ENCODE measurements at regions not wholly inside any gene's neighbourhood (a gene's known extent, or its start where the extent isn't known, plus 50 kb on each side); places are given as distances from the start of the nearest gene placed in this dataset.

DNA sequence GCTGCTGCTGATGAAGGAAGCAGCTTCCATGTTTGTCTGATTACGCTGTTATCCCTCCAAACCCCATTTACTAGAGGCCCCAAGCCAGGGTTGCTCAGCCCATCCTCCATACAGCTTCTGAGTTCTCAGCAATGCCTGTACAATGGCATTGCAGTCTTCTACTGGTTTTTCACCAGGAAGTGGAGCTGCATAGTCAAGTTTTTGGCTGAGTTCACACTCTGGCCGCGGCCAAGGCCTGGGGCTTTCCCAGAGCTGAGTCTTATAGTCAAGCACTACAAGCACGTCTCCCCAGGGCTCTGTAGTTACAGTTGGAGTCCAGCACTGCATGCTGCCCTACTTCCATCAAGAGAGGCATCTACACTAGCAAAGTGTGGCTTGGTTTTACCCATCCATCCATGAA lies 182.5 kb downstream of the POU4F1 start:
- no peak for DNase-seq

DNA sequence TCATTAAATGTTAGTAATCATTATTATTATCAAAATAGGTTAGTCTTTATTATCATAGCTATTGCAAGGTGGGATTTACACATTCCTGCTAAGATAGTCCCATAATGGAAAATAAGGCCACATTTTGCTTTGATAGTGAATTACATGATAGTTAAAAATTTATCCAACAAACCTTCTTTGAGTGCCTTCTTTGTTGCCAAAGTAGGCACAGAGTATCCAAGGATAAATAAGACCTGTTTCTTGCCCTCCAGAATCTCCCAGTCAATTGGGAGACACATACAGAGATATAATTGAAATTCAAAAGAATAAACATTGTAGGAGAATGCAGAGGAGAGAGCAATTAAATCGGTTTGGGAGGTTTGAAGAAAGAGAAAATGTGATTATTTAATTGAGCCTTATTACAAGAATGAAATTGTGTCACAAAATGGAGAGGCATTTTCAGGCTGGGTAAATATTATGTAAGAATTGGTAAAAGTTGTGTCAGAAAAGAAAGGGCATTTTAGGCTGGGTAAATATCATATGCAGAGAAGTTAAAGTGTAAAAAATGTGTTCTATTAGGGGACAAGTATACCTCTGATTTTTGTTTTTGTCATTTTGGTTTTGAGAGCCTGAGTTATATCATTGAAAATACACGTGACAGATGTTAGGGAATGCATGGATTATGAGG lies 189.3 kb downstream of the POU4F1 start:
- no peak for DNase-seq

DNA sequence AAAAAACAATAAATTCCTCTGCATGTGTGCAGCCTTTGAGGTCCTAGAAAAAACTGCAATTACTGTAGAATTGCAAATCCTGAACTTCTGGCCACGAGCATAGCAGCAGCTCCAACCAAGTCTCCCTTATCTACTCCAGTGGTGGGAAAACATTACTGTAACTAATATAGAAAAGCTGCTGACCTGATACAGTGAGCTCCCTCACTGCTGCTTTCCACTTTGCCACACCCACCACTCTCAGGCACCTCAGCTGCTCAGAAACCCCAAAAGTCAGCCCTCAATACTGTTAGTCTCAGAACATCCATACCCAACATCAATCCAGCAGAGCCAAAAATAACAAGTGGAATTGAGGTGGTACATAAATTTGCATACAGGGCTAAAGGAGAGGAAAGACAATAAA lies 192.5 kb downstream of the POU4F1 start:
- peak in 1 of 2 experiments; percentile 39 for DNase-seq

DNA sequence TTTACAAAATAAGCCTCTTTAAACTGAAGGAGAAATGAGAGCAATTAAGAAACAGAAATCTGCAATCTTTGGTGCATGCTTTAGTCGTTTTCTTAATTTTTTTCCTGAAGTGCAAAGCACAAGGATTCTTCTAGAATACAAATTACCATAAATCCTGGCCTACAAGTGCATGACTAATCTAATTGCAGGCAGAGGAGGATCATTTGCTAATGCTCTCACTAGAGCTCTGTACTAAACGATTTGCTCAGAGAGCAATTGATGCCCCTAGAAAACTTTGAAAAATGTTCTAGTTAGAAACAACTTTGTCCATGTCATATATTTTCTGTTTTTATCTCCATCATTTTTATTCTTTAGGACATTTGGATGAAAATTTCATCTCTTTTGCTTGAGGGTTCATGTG lies 193.2 kb downstream of the POU4F1 start:
- no peak for DNase-seq

DNA sequence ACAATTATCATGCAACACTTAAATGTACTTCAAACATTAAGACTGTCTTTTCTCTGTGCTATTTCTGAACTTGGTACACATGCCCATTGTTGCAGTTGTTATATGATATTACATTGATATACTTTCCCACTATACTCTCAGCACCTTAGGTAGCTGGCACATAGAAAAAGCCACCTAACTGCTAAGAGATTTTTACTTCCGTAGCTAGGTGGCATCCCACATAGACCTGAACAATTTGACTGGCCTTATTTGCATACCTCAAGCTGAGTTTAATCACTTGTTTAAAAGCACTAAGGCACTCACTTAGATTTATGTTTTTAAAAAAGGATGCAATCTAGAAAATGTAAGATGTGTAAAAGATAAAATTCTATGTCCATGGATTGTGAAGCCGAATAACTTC lies 194.2 kb downstream of the POU4F1 start:
- peak; percentile 89 to 91 for DNase-seq

DNA sequence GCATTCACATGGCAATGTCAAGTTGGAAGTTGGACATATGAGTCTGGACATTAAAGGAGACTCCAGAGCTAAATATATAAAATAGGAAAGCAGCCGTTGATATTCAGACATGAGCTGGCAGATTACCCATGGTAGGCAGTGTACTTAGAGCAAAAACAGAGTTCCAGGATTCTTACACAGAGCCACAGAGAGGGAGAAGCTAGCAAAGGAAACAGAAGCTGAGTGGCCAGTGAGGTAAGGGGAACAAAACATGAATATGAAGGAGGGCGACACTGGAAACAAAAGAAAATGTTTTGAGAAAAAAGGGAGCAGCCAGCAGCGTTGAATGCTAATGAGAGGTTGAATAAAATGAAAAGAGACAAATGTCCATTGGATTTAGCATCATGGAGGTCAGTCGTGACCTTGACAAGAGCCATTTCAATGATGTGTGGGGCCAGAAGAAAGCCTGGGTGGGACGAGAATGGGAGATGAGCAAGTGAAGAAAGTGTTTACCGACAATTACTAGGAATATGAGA lies 198.4 kb downstream of the POU4F1 start:
- DNase-seq: no peak

DNA sequence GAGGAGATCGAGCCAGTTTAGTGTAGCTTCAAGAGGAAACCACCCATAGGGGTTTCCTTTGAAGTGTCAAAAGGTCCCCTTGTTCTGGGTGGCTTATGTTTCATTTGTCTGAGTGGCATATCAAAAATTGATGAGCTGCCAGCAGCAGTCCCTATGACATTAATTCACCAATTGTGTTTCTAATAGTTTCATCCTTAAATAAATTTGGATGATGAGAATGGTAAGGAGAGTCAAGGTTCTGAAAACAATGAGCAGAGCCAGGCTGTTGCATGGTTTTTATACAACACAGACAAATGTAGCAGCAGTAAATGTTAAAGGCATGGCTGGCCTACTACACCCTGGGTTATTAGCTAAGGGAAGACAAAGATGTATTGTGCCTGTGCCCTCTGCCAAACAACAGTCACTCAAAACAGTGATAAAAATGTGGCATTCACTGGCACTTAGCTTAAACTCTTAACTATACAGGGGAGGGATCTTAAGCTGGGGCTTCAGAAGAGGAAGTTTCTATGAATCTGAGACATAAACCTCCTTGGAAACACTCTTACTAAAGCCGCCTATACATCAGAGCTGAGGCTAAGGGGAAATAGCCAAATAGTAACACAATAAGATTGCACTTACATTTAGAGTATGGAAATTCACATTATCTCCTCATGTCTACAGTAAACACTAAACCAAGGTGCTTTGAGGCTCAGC lies 200.5 kb downstream of the POU4F1 start:
- DNase-seq: peak in 1 of 2 experiments; percentile 25

DNA sequence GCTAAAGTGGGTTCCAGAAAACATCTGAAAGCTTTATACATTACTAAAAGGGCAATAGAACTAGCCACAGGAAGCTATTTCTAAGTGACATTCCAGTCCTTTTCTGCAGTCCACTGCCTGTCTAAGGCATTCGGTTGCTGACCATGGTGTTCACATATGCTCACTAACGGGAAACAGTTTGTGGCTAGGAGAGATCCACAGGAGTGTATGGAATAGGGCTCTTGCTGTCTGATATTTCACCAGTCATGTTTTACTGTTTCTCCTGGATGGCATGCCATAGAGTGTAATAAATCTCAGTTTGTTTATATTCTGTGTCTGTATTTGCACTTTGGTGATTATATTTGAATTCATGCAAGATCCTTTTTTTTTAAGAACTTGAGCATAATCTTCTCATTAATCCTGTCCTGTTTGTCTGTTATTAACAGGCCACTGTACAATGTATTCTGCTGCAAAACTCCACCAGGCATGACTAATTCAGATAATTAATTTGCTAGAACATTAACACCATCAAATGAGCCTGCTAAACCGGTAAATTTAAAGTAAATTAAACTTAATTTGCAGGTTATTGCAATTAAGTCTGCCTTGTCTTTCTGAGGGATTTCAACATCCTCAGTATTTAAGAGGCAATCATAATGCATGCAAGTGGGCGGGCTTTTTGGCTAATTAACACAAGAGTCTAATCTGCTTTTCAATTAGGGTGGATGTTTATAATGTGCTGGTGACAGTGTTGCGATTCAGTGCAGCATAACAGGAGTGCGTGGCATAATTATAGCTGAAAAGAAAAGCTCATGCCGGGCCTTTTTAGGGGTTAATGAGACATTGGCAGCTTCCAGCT lies 201.3 kb downstream of the POU4F1 start:
- no peak for DNase-seq

DNA sequence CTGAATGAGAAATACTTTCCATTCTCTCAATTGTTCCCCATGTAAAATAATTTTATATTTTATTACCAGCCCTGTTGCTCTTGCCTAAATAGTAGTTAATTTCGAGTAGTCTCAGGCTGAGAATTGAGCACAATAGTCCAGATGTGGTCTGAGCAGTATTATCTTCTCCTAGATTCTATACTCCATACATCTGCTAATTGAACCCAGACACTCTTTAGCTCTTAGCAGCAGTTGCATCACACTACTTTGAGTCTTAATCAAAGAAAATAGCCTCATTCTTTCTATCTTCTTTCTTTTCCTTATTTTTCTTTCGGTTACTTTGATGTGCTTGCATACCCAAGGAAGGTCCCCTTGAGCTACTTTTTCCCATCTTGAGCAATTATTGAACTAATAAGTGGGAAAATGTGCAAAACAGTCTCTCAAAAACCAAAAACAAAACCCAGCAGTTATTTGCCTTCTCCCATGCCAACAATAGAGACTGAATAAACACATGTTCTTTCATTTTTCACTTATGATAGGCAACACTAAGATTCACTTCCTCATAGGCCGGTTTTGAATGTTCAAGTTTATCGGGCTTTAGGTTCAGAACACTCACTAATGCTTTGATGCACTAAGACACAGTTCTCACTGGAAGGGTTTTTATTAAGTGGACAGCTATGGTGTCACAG lies 204.5 kb downstream of the POU4F1 start:
- DNase-seq: no peak

DNA sequence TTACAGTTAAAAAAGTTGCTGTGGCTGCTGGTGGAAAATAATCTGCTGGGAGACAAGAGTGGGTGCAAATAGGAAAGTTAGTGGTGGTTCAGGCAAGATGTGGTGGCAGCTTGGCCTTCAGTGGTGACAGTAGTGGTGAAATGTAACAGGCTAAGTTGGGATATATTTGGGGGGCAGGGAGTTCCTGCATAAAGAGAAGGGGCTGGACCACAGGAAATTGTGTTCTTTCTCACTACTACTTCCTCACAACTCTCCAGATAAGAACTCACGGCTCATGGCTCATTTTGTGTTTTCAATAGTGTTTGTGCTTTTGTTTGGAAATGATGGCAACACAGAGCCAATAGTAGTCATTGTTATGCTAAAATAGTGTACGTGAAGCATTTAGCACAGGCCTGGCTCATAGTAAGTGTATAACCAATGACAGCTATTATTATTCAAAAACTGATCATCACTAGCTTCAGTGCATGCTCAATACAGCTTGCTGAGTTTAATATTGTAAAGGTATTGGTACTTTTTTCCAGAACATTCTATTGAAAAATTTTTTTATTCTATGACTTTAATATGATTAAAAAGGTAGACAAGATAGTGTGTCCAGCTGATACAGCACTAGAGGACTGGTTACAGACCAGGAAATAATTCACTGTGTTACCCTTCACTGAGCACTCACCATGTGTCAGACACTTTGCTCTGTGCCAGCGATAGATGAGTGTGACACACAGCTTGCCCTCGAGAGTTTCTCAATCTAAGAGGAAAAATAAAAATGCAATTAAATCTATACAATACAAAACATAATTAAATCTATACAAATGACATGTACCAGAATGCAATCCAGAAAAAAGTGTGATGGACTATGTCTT lies 209.8 kb downstream of the POU4F1 start:
- no peak for DNase-seq

DNA sequence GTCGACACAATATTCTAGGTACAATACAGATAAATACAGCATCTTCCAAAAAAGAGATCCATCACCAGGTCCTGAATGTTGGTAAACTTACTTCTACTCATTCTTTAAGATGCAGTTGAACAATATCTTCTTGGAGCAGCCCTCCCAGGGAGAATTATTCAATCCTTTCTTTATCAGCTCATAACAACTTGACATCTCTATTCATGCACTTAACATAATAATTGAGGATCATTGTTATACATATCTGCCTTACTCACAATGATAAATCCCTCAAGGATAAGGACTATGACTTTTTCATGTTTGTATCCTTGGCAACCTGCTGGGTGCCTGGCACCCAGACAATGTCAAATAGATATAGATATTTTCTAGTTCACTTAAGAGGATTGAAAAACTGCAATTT lies 219.5 kb downstream of the POU4F1 start:
- no peak for DNase-seq

DNA sequence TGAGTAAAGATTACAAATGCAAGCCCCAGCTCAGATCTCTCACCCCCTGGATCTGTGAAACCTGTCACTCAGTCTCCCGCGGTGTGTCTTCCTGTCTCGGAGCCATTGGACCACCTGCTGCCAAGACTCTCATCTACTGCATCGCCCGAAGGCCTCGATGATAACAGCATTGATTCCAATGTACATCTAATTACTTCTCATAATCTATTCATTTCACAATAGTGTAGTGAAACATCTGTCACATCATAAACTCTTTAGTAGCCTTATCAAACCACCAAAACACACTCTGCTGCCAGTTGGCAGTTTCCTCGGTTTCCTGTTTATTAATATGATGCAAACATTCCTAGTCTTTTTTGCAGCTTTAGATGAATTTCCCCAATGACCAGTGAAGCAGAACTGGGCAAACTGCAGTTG lies 220.3 kb downstream of the POU4F1 start:
- DNase-seq: no peak

DNA sequence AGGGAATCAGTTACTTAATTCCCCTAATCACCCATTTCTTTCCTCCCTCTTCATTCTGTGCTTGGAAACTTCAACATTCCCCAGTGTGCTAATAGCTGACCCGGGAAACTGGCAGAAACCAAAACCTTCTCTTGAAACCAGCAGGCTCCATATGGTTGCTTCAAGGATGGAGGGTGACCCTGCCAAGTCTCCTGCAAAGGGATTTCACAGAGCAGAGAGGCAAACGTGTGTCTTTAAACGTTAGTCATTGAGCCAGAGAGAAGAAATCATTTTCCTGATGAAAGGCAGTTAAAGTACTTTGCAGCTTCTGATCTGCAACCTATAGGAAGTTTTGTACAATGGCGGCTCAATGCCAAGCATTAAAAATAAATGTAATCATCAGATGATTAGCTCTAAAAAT lies 220.9 kb downstream of the POU4F1 start:
- DNase-seq: no peak

DNA sequence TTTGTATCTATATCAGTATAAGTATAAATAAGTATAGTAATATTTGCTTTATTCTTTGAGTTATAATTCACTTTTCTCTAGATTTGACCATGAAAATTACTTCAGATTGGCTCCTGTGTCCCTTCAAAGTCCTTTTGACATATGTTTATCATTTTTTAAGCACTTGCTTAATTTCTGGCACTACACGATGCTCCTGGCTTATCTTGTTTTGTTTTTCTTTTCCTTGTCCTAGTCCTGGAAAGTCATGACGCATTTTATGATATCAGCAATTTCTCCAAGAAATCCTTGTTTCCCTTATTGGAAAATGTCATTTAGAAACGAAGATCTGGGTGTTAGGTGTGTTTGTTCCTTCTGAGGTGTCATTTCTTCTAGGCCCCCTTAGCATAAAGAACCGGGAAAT lies 226.5 kb downstream of the POU4F1 start:
- no peak for DNase-seq

DNA sequence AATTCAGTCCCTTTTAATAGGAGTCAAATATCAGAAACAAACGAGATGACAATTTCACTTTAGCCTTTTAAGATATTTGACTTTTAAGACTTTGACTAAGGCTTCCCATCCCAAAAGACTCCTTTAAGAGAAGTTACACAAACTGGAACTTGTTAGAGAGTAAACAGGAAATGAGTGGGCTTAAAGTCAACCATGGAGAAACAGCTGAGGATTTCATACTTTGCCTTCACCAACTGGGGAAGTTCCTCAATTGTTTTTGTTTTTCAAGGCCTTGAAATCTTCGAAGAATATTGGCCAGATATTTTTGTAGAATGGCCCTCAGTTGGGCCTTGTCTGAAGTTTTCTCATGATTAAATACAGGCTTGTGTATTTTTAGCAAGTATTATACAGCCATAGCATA lies 227.3 kb downstream of the POU4F1 start:
- DNase-seq: no peak

DNA sequence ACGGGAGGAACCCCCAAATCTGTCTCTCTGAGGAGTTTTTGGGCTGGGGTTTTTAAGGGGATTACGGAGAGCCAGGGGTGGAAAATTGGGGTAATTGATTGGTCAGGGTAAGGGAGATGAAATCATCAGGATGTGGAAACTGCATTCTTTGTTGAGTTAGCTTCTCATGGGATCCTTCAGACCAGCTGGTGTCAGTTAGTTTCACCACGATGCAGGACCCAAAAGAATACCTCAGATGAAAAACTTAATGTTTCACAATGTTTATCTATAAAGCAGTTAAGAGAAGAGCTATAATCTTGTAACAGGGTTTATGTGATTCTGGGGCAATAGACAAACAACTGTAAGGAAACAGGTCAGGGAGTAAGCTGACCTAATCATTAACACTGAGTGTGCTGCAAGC lies 230.8 kb downstream of the POU4F1 start:
- no peak for DNase-seq

DNA sequence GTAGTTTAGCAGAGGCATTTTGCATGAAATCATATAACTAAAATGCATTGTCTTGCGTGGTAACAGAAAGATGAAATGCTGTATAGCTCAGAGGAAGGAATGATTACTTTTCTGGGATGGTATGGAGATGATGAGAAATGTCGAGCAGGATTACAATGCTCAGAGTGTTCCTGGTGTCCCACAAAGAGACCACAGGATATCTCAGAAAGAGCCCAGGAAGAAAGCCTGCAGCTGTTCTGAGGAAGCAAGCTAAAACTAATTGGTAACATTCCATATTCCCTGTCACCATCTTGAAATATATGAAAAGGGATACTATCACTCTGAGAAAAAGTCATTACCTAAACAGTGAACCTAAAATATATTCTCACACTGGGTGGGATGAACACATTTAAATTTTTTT lies 233.1 kb downstream of the POU4F1 start:
- DNase-seq: no peak

DNA sequence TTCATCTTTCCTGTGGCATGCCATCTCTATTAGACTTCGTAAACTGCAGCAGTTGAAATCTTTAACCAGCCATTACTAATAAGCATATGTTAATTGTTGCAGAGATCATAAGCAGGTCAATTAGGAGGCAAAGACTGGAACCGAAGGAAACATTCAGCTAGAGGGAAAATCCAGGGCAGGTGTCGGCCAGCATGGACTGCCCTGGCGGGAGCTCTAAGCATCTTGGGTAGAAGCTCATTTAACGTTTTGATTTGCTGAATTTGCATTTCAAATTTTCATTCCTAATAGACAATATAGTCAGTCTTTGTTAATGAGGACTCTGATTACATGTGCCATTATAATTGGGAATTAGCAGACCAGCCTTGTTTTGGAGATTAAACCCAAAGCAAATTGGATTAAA lies 238.6 kb downstream of the POU4F1 start:
- peak in 1 of 2 experiments; percentile 51 for DNase-seq

DNA sequence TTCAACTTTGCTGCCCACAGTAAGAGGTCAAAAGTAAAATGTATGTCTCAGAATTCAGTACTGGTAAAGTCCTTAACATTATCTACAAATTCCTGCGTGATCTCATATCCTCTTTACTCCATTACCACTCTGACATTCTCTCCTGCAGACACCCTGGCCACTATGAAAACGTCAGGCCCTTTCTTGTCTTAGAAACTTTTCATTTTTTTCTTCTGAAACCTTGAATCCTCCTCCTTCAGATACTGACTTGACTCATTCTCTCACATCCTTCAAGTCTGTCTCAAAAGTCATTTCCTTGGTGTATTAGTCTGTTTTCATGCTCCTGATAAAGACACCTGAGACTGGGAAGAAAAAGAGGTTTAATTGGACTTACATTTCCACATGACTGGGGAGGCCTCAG lies 262.3 kb downstream of the POU4F1 start:
- DNase-seq: no peak

DNA sequence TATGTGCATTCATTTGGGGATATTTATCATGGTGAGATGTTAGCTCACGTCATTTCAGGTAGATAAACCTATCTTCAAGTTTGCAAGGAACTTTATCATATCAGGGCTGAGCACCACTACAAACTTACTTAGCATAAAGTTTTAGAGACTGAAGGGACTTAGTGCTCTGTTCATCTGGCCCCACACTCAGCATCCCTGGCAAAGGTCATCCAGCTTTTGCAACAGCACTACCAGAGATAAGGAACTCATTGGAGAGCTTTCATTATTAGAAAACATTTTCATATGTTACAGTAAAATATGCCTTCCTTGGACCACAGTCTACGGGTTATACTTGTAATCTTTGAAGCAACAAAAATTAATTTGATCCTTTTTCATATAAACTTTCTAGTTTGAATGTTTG lies 263.4 kb downstream of the POU4F1 start:
- no peak for DNase-seq

DNA sequence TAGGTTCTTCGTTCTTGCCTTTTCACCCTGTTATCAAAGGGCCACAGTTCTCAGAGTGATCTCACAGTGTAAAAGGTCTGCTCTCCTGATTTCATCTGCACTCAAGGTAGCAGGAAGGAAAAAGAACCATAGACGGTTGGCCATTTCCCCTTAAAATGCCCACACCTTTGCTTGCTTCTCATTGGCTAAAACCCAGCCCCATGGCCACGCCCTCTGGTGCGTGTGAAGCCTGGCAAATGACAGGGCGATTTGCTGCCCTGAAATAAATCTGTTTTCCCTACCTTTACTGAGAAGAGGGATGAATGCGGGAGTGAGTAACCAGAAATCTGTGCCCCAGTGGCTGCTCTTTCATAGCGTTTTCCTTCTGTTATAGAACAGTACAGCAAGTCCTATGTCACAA lies 269.3 kb downstream of the POU4F1 start:
- no peak for DNase-seq

DNA sequence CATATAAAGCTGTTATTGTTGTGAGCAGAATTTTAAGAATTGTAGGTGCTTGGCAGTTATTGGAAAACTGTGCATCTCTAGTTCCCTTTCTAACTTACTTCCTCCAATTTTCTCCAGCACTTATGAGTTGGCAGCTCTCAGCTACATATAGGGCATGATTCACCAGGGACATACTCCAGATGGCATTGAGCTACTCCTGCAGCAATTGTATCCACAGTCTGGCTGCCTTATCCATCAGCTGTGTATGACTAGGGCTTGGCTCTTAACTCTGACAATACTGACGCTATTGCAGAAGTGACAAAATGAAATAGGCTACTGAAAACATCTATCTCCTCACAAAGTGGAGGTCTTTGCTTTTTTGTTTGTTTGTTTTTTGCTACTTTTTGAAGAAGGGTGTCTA lies 276.7 kb downstream of the POU4F1 start:
- DNase-seq: no peak
